Thyroid gland (tissue), 4 donors: ENCODE measurements at regions not wholly inside any gene's neighbourhood (a gene's known extent, or its start where the extent isn't known, plus 50 kb on each side); places are given as distances from the start of the nearest gene placed in this dataset.

Source experiments
- CTCF ChIP-seq, 6 experiments: fragments of 200-600 bp in 3 of 6; fragments of 450-650 bp in 3 of 6; sonication (generic) in 3 of 6; IDR thresholded peaks; one replicate each; pipeline ENCODE4 v1.5.1; 2016 to 2019; ENCODE audit warnings: antibody characterized with exemption in 6 of 6, mild to moderate bottlenecking in 2 of 6, inconsistent platforms in 1 of 6, moderate library complexity in 1 of 6
- POLR2A ChIP-seq, 2 donors: fragments of 450-650 bp; IDR thresholded peaks; one replicate each; pipeline ENCODE4 v1.6.1; 2017; ENCODE audit warnings: antibody characterized with exemption in 2 of 2, mild to moderate bottlenecking in 2 of 2, moderate library complexity in 1 of 2

DNA sequence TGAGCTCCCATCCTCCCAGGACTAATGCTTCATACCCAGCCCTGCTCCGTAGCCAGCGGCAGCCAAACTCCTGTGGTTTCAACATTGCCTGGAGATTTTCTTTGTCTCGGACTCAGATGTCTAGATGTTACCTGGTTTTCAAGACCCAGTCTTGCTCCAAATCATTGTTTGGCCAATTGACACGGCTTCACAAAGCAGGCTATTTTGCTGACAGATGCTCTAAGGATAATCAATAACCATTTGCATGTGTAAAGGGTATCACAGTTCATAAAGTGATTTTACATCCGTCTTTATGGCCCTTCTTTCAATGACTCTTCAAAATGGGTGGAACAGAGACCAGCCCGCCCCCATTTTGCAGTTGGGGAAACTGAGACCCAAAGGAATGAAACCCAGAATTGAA lies 153.4 kb downstream of the SALL1 start:
- TF ChIP-seq CTCF (IDR thresholded peaks at IDR 0.05), result no peak
- TF ChIP-seq POLR2A (IDR thresholded peaks at IDR 0.05), result no peak
